ENCODE measurements at regions not wholly inside any gene's neighbourhood (a gene's known extent, or its start where the extent isn't known, plus 50 kb on each side); places are given as distances from the start of the nearest gene placed in this dataset.

DNA sequence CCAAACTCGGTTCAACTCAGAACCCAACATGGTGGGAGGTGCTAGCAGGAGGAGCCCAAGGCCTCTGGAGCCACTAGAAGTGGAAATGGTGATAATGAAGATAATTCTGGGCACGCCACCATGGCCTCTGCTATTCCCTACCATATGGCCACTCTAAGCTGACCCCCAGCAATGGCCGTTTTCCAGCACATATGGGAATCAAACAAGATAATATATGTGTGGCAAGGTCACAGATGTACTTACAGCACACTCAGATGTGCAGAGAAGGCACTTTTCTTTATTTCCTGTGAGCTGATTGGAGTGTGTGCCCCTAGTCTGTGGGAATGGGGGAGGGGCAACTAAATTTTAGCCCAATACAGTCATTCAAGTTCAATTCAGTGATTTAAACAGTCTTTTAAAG, 153.4 kb upstream of the LRFN2 start:
- no peak for DNase-seq

DNA sequence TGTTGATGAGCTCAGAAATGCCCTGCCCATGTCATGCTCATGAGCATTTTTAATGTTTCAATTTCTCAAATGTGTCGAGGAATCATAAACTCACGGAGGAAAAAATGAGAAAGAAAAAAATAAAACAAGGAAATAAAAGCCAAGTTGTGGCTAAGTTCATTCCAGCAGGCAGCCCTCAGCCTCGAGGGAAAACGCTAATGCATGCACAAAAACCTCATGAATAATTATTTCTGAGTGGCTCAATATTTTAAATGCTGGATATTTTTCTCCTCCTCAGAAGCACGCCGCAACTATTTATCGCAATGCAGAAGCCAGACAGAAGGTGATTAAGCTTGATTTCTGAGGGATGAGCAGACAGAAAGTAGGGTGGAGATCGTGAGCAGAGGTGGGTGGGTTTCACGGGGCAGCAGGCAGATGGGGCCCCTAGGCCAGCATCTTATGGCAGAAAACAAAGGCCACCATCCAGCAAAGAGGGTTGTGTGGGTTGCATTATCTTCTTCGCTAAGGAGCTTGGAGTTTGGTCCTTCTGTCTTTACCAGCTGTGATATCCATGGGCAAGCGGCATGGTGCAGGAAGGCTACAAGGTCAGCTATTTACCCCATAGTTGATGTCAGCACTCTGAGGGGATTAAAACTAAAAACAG, 151.5 kb upstream of the LRFN2 start:
- no peak for DNase-seq

DNA sequence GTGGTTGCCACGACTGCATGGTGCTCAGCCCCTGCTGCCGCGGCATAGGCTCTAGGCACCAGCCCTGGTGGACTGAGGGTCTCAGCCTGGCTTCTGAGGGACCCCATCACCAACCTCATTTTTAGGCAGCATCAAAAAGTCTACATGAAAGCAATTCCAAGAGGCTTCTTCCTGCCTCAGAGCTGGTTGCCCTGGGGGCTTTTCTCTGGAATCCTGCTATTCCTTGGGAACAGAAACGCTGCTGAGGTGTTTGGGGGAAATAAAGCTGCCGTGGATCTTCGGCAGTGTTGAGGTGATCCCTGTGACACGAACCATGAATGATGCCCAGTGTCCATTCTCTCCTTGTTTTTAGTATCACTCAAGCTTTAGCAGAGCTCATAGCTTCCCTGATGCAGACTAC, 148.4 kb upstream of the LRFN2 start:
- no peak for DNase-seq

DNA sequence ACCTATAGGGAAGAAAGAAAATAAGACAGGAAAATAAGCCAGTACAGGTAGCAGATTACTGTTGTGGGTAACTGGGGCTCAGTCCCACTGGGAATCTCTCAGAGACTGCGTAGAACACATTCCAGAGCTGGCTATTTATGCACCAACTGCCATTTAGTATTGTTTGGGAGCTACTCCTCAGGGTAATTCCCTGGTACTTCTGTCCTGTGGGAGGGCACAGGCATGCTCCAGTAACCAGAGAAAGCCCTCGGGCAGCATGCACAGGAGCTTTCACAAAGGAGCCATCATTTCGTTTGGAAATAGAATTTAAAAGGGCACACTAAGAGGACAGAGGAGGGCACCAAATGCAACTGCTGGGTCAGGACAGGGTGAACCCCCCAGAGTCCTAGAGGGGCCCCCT, 148.0 kb upstream of the LRFN2 start:
- DNase-seq: no peak

DNA sequence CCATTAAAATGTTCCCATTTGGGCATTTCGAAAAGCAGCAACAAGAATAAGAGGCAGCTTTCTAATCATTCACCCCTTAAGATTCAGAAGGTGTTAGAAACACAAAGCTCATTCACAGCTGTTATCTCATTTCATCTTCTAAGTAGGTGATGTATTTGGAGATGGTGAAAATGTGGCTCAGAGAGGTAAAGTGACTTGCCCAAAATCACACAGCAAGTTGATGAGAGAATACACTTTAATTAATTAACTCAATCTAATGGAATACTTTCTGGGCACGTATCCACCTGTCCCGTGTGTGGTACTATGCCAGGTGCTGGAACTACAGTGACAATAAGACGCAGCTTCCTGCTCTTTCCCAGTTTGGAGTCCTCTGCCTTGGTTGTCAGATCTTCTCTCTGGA, 147.4 kb upstream of the LRFN2 start:
- DNase-seq: no peak

DNA sequence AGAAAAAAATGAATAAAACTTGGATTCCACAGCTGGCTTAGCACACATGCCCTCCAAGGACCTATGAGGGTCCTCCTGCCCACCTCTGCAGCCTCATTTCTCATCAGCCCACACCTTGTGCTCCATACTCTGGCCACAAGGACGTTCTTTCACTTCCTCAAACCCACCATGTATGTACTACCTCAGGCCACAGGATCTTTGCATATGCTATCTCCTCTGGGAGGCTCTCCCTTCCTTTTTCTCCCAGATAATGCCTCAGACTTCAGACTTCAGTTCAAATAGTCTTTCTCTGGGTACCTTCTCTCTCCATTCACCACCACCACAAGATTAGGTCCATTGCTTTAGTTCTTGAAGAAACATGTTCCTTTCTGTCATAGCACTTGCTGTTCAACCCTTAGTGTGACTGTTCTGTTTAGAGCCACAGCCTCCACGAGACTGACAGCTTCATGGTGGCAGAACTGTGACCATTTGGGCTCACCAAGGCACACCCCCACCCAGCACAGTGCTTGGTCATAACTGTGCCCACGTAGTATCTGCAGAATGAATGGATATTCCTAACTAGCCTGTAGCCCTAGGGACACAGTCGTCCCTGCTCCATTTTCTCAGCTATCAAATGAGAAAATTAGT, 146.7 kb upstream of the LRFN2 start:
- no peak for DNase-seq

DNA sequence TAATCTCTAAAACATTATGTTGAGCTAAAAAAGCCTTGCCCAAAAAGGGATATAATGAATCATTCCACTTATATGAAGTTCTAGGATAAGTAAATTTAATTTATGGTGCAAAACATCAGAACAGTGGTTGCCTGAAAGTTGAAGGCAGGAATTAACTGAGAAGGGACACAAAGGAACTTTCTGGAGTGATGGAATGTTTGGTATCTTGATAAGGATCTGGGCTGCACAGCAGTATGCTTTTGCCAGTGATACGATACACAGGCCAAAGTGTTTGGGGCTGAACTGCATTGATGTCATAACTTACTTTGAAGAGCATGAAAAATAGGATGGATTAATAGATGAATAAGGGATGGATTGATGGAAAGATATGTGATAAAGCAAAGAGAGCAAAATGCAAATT, 146.1 kb upstream of the LRFN2 start:
- DNase-seq: no peak

DNA sequence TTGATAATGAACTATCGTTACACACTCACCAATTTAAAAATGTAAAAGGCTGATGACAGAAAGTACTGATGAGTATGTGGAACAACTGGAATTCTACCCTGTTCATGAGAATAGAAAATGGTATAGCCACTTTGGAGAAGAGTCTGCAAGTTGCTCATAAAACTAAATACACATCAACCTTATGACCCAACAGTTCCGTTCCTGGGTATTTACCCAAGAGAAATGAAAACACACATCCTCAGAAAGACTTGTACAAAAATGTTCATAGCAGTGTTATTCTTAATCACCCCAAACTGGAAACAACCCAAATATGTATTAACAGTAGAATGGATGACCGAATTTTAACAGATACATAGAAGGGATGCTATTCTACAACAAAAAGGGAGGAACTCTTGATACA, 145.7 kb upstream of the LRFN2 start:
- no peak for DNase-seq

DNA sequence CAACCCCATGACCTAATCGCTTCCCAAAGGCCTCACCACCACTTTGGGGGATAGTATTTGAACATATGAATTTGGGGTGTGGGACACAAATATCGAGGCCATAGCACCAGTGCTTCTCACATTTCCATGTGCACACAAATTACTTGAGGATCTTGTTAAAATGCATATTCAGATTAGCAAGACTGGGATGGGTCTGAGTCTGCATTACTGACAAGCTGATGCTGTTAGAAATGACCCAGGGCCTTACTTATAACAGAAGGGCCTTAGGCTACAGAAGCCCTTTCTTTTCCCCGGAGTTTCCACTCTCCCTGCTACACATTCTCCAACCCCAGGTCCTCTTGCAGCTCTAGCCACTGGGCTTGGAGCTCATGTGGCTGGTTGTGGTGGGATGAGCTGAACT, 141.5 kb upstream of the LRFN2 start:
- no peak for DNase-seq

DNA sequence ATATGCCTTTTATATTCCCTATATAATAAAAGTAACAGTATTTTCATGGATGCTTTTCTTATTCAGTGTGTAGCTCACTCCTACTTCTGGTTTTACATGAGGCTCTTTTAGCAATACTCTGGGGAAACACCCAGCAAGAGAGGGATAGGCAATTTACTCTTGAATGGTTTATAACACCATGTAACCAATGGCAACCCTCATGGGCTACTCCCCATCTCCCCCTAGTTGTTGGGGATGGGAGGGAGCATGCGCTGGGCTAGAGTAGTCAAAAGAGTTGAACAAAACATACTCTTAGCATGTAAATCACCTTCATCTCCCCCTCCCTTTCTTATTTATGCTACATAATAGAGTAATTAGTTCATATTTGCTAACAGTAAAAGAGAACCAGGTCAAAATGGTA, 140.1 kb upstream of the LRFN2 start:
- peak; percentile 10 for DNase-seq

DNA sequence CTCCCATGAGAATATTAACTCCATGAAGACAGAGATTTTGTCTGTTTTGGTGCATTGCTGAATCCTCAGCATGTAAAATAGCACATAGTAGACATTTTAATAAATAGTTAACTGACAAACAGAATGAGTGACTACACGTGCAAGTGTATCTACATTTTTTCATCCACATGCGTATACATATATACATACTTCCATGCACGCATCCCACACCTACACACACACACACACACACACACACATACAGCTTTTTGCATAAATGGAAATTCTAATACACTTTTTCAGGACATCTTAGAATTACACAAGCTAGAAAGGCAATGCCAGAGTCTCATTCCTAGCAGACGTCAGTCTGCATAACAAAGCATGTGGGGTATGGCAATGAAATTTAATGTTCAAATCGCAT, 139.7 kb upstream of the LRFN2 start:
- DNase-seq: no peak

DNA sequence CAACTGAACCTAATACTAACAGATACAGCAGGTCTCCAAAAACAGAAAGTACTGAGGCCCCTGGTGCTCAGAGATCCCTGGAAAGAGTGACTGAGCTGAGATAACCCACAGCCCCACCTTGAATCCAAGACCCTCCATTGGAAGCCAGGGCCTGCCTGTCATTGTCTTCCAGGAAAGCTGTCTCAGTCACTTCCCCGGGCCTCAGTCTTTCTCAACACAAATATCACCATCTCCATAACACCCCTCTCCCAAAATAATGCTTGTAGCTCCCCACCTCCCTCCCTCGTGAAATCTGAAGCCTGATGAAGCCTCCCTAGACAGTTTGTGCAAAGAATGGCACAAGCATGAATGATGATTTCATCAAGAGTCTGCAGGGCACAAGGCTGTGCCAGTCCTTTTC, 138.2 kb upstream of the LRFN2 start:
- no peak for DNase-seq

DNA sequence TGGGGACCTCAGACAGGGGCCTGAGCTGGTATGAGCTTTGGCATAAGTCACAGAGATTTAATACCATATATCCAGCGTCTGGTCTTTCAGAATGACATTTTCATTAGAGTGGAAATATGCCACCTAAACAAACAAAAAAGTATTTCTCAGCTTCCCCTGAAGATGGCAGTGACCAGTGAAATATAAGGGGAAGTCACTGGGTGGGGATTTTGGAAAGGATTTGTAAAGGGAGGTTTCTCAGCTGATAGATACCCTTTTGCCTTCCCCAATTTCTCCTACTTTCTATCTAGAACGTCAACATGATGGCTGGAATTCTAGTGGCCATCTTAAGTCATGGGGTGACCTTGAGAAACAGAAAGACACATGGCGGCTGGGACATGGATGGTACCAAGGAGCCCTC, 137.7 kb upstream of the LRFN2 start:
- no peak for DNase-seq

DNA sequence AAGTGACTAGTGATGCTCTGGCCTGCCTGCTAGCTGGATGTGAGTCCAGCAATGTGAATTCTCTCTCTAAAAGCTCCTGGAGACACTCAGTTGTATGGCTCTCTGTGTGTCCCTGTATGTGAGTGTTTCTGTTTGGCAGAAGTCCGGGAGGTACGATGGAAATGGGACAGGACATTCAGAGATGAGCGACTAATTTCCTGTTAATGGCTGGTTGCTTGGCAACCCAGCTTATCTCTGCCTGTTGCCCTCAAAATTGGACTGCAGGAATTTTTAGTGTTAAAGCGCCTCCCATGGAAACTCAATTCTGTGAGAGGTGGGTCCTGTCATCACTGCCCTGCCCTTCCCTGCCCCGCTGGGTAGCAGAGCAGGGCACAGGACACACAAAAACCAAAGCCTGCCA, 136.8 kb upstream of the LRFN2 start:
- no peak for DNase-seq

DNA sequence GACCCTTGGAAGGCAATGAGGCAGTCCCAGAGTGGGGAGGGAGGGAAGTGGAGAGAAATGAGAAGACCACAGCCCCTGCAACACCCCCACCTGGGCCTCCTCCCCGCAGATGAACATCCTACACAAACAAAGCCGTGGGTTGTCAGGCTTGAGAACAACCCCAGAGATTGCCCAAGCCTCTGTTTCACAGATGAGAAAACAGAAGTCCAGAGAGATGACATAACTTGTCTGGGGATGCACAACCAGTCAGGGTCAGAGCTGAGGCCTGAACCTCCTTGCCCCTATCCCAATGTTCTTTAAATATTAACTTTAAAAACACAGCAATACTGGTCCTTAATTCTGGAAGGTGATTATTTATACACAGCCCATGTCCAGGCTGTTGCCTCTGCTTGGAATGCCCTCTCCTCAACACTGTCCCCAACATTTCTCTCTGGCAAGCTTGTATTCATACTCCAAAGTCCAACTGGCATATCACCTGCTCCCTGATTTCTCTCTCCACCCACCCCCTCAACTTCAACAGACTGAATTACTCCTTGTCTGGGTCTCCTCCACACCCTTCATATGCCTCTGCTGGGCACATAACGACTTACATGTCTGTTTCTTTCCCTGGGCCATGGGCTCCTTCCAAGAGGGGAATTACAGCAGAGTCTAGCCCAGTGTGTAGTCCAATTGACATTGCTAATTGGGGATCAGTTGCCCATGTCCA, 135.5 kb upstream of the LRFN2 start:
- DNase-seq: no peak

DNA sequence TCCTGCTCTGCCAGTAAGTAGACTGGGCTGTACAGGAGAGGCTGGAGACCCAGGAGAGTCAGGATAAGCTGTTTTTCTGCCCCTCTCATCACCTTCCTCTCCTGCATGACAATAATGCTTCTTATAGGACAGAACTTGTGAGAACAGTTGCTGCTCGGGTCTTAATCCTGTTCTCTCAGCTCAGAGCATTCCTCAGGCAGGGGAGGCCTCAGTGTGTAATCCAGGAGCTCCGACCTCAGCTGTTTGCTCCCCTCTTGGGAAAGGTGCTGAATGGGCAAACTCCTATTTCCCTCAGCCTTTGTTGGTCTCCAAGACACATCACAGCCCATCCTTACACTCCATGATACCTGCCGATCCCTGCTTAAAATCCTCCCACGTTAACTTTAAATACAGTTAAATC, 134.9 kb upstream of the LRFN2 start:
- no peak for DNase-seq

DNA sequence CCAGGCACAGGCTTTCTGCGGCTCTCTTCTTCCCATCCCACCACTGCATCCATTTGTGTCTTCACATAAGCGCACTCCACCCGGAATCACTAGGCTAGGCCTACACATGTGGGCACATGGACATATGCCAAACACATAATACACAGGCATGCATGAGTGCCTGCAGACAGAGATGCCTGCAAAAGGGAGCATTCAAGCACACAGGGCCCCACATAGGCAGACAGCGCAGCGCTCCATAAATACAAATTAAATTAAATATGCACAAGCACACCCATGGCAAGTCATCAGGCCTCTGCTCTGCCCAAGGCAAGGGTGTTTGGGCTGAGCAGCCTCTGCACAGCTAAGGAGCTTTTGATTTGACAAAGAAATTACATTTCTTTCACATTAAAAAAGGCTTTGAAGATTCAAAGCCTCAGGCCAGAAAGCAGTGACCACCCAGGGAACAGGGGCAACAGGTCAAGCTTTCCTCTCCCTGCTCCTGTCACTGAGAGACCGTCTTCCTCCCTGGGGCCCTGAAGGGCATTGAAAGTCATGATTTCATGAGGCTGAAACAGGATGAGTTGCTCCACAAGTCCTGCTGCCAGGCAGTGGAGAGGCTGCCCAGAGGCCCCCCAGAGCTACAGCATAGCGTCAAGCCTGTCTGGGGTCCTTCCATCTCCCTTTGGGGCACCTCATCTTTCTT, 134.2 kb upstream of the LRFN2 start:
- no peak for DNase-seq

DNA sequence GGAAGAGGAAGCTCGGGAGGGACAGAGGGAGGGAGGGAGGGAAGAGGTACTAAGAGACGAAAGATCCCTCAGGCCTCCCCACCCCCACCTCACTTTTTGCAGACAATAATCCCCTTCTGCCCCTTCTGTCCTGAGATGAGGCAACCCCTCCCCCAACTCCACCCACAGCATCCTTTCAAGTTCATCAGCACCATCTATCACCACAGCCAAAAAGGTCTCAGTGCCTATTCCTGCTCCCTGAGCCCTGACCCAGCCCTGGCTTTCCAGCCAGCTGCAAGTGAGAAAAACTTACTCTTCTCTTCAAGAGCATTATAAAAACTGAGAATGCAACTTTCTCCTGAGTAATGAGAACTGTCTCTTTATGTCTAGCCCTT, 133.2 kb upstream of the LRFN2 start:
- DNase-seq: no peak

DNA sequence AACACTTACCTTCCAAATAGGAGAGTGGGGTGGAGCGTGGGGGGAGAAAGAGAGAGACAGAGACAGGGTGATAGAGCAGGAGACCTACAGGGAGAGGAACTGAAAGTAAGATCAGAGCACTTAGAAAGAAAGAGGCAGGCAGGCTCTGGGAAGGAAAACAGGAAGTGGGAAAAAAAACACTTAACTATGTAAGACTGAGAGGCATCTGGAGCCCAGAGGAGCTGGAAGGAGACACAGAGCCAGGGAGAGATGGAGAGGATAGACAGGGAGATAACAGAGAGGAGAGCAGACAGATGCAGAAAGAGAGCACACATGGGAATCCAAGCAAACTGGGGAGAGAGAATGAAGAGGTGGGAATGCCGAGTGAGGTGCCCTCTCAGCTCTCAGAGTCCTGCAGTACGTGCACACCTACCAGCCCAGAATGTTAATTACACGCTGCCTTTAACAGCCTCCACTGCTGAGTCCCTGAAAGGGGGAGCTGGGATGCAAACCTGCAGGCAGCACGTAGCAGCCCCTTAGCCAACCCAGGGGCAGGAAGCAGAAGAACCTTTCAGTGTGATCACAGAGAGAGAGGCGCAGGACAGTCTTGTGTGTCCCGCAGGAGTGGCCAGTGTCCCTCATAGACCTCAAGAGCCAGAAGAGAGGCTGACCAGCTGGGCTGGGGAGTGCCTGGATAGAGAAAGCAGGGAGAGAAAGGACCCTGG, 132.7 kb upstream of the LRFN2 start:
- peak; percentile 33 for DNase-seq

DNA sequence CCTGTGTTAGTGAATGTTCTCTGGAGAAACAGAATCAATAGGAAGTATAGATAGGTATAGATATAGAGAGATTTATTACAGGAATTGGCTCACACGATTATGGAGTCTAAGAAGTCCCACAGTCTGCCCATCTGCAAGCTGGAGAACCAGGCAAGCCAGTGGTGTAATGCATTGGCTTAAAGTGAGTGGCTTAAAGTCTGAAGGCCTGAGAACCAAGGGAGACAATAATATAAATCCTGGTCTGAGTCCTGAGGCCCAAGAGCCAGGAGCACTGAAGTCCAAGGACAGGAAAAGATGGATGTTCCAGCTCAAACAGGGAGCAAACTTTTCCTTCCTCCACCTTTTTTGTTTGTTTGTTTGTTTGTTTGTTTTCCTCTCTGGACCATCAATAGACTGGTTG, 131.2 kb upstream of the LRFN2 start:
- DNase-seq: no peak

DNA sequence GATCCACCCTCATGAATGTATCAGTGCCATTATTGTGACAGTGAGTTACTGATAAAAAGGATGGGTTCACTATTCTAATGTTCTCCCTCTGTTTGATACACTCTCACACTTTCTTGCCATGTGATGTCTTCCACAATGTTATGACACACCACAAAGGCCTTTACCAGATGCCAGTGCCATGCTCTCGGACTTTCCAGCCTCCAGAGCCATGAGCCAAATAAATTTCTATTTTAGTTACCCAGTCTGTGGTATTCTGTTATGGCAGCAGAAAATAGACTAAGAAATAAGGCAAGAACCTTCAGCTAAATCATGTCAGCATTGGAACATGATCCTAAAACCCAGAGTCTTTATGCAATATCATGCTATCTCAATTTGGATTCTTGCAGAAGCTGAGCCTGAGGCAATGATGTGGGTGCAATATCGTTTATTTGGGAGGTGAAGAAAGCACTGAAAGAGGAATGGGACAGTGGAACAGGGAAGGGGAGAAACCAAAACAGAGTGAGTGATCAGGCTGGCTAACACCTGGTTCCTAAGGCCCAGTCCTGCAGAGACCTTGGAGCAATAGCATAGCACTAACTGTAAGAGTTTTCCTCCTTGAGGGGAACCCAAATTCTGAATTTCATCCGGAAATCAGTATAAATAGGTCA, 130.4 kb upstream of the LRFN2 start:
- DNase-seq: no peak

DNA sequence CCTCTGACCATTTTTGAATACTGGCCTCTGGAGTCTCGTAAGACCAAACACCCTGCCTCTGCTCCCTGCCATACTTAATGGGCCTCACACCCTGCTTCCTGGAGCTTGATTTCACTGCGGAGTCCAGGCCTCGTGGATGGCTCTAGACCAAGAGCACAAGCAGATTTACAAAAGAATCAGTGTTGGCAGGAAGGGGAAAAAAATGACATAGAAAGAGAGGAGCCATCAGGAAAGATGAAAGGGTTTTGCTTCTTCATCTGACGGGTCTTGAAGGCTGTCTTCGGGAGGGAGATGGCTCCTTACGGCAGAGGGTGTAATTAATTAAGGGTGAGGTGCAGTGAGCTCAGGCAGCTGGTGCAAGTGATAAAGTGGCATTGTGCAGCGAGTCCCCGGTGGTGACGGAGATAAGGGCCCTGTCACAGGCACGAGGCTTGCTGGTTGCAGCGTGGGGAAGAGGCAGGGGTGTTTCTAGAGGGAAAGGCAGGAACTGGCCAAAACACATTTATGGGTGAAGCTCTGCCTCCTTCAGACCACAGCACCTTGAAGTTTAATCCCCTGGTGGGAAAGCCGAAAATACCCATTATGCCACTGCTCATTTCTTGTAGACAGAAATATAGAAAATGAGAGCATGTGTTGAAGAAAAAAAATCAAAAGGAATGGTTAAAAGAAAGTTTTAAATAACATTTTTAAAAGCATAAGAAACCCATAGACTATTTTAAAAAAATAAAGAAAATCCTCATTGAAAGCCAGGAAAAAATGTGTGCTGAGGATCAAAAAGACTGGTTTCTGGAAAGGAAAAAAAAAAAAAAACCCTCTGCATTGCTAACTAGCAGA, 128.6 kb upstream of the LRFN2 start:
- DNase-seq: peak; percentile 98
